ENCODE measurements at regions not wholly inside any gene's neighbourhood (a gene's known extent, or its start where the extent isn't known, plus 50 kb on each side); places are given as distances from the start of the nearest gene placed in this dataset.

- TF ChIP-seq TBL1XR1 (IDR thresholded peaks at IDR 0.05; ENCODE audit: low read depth, low read length): no peak
Observed at GRCh38 chr4:89422441-89422990, 114.9 kb upstream of the GPRIN3 start (continued).

GRCh38 chr4:89420507-89420906, 112.9 kb upstream of the GPRIN3 start:
- no peaks in the 10 kb centered on the region for H4K20me1 ChIP-seq (ENCODE audit: control insufficient read depth, insufficient read depth)
- H2AFZ ChIP-seq (ENCODE audit: control insufficient read depth, low read depth, low read length): no peak overlapping the region
- ChIA-PET CTCF (no interaction called here), RAD21 (ENCODE audit: unreplicated experiment) (no interaction called here), SMC1A (ENCODE audit: uncharacterized antibody, unreplicated experiment) (no interaction called here), POLR2A (no interaction called here)
- H3K4me2 ChIP-seq (ENCODE audit: control insufficient read depth, insufficient read depth): no peak overlapping the region
- in situ Hi-C loops (cut with MboI): no loop called here
- FAIRE-seq: no peak
- no peak overlapping the region for H3K4me3 ChIP-seq
- intact Hi-C loops (cut with micrococcal nuclease; ENCODE audit: unreplicated experiment): no loop called here
- no peaks in the 10 kb centered on the region for H3K4me1 ChIP-seq (ENCODE audit: control insufficient read depth, insufficient read depth, low read length)
- no peaks in the 10 kb centered on the region for H3K27me3 ChIP-seq (replicated peaks in 1 of 2; ENCODE audit: control insufficient read depth in 2 of 2, insufficient read depth in 2 of 2, low read length in 1 of 2)
- H3K36me3 ChIP-seq (ENCODE audit: control insufficient read depth in 2 of 2, insufficient read depth in 2 of 2, low read length in 1 of 2): no peaks in the 10 kb centered on the region
- H3K9ac ChIP-seq (ENCODE audit: control insufficient read depth, insufficient read depth, low read length): no peak overlapping the region
- ATAC-seq: no peak
- no peaks in the 10 kb centered on the region for H3K9me3 ChIP-seq (replicated peaks; ENCODE audit: control insufficient read depth, insufficient read depth, low read length)
- no peaks in the 10 kb centered on the region for H3K79me2 ChIP-seq (ENCODE audit: control insufficient read depth, insufficient read depth, low read length)
- BruUV-seq (replicated peaks): no TSS peak
- no peak for DNase-seq (ENCODE audit: low read depth, low spot score)
- WGBS (ENCODE audit: insufficient coverage, insufficient replicate concordance, low lambda C conversion rate, missing lambda C conversion rate): 61% methylated on average over 2 of the region's 2 CpGs
- no peak overlapping the region for H3K27ac ChIP-seq (ENCODE audit: control insufficient read depth, insufficient read depth)
- TF ChIP-seq CBFB (IDR thresholded peaks at IDR 0.05; ENCODE audit: low read depth) (no peak), BCL3 (IDR thresholded peaks at IDR 0.05; ENCODE audit: borderline replicate concordance, insufficient read depth, low read depth, low read length, poor library complexity, severe bottlenecking) (no peak), STAT3 (IDR thresholded peaks at IDR 0.05; ENCODE audit: low read depth, low read length) (no peak), HDGF (IDR thresholded peaks at IDR 0.05) (no peak), BCL11A (IDR thresholded peaks at IDR 0.05; ENCODE audit: low read depth, low read length) (no peak), DPF2 (IDR thresholded peaks at IDR 0.05) (no peak), PML (IDR thresholded peaks at IDR 0.05; ENCODE audit: low read length) (no peak), TBL1XR1 (IDR thresholded peaks at IDR 0.05; ENCODE audit: low read depth, low read length) (no peak), USF1 (IDR thresholded peaks at IDR 0.05; ENCODE audit: borderline replicate concordance, extremely low read length, insufficient read depth, low read depth, low read length) (no peak), MEF2B (IDR thresholded peaks at IDR 0.05; ENCODE audit: partially characterized antibody, poor library complexity, severe bottlenecking) (no peak), CUX1 (IDR thresholded peaks at IDR 0.05; ENCODE audit: insufficient replicate concordance, low read depth, low read length) (no peak)
